ENCODE measurements at regions not wholly inside any gene's neighbourhood (a gene's known extent, or its start where the extent isn't known, plus 50 kb on each side); places are given as distances from the start of the nearest gene placed in this dataset.

DNA sequence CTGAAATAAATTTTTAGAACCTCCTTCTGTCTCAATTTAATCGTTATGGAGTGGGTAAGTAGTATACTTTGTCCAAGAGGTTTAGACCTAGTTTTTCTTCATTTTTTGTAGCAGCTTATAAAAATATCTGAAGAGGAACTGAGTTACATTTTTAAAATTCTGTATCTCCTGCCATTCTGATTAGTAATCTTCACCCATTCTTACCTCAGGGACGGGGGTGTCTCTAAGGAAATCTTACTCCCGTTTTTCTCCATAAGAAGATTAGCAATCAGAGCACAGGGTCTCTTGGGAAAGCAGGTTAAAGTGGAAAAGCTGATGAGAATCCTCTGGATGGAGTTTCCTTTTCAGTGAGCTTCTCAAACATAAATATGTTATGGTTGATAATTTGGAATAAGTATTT is 259.3 kb upstream of the FAM83B start (continued):
- TF ChIP-seq ZNF224 (CRISPR knock-in tag; IDR thresholded peaks at IDR 0.05) (no peak), ZNF197 (CRISPR knock-in tag; IDR thresholded peaks at IDR 0.05; ENCODE audit: low read depth) (no peak)
- TF ChIP-seq, protein P1, sequence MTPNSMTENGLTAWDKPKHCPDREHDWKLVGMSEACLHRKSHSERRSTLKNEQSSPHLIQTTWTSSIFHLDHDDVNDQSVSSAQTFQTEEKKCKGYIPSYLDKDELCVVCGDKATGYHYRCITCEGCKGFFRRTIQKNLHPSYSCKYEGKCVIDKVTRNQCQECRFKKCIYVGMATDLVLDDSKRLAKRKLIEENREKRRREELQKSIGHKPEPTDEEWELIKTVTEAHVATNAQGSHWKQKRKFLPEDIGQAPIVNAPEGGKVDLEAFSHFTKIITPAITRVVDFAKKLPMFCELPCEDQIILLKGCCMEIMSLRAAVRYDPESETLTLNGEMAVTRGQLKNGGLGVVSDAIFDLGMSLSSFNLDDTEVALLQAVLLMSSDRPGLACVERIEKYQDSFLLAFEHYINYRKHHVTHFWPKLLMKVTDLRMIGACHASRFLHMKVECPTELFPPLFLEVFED (CRISPR knock-in tag; conservative IDR thresholded peaks at IDR 0.05), result no peak
- TF ChIP-seq, protein P2, sequence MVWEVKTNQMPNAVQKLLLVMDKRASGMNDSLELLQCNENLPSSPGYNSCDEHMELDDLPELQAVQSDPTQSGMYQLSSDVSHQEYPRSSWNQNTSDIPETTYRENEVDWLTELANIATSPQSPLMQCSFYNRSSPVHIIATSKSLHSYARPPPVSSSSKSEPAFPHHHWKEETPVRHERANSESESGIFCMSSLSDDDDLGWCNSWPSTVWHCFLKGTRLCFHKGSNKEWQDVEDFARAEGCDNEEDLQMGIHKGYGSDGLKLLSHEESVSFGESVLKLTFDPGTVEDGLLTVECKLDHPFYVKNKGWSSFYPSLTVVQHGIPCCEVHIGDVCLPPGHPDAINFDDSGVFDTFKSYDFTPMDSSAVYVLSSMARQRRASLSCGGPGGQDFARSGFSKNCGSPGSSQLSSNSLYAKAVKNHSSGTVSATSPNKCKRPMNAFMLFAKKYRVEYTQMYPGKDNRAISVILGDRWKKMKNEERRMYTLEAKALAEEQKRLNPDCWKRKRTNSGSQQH (CRISPR knock-in tag; IDR thresholded peaks at IDR 0.05), result no peak
- TF ChIP-seq, protein P3, sequence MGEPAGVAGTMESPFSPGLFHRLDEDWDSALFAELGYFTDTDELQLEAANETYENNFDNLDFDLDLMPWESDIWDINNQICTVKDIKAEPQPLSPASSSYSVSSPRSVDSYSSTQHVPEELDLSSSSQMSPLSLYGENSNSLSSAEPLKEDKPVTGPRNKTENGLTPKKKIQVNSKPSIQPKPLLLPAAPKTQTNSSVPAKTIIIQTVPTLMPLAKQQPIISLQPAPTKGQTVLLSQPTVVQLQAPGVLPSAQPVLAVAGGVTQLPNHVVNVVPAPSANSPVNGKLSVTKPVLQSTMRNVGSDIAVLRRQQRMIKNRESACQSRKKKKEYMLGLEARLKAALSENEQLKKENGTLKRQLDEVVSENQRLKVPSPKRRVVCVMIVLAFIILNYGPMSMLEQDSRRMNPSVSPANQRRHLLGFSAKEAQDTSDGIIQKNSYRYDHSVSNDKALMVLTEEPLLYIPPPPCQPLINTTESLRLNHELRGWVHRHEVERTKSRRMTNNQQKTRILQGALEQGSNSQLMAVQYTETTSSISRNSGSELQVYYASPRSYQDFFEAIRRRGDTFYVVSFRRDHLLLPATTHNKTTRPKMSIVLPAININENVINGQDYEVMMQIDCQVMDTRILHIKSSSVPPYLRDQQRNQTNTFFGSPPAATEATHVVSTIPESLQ (CRISPR knock-in tag; IDR thresholded peaks at IDR 0.05), result no peak

DNA sequence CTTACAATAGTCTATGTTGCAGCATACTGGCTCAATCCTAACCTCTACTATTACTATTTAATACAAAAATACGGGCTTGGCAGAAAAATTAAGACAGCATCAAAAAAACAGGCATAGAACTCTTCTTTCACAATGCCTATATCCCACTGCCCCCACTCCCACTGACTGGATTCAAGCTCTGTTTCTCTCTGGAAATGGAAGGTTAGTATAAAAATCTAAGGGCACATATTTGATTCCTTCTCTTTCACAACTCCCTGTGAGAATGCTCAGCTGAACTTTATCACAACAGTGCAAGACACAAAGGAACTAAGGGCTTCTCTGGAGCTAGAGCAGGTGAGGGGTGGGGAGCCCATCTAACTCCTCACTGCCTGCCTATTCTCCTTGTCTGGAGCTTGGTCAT is 258.4 kb upstream of the FAM83B start:
- no peaks in the 10 kb centered on the region for H3K79me2 ChIP-seq (ENCODE audit: control insufficient read depth, insufficient read depth, low read length)
- no peak for ATAC-seq
- no peak for FAIRE-seq
- no peaks in the 10 kb centered on the region for H3K27me3 ChIP-seq (ENCODE audit: control insufficient read depth in 2 of 2, insufficient read depth in 2 of 2, low read length in 2 of 2)
- H3K9me1 ChIP-seq (ENCODE audit: control insufficient read depth, insufficient read depth, low read length), result no peaks in the 10 kb centered on the region
- H3K9me3 ChIP-seq (replicated peaks; ENCODE audit: control insufficient read depth, insufficient read depth, low read depth, low read length), result no peaks in the 10 kb centered on the region
- ChIA-PET POLR2A (no interaction called here), CTCF (ENCODE audit: low intra/inter-chr PET ratio) (no interaction called here)
- no peaks in the 10 kb centered on the region for H4K20me1 ChIP-seq (replicated peaks; ENCODE audit: control insufficient read depth, insufficient read depth, low read length)
- intact Hi-C loops (cut with micrococcal nuclease), result no loop called here
- no peaks in the 10 kb centered on the region for H3K36me3 ChIP-seq (ENCODE audit: control insufficient read depth, insufficient read depth, low read length)
- no peak overlapping the region for H3K9ac ChIP-seq (ENCODE audit: insufficient read depth in 1 of 2, low read depth in 2 of 2, low read length in 2 of 2)
- H3K27ac ChIP-seq (ENCODE audit: extremely low read depth, low read depth, low read length), result no peak overlapping the region
- H3K4me2 ChIP-seq (ENCODE audit: insufficient read depth, low read length), result no peak overlapping the region
- WGBS (ENCODE audit: insufficient coverage, low coverage, missing lambda C conversion rate), result 0% methylated on average over 1 of the region's 1 CpG
- BruUV-seq (replicated peaks), result no TSS peak
- DNase-seq (ENCODE audit: extremely low read depth in 1 of 4, low spot score in 3 of 4), result no peak
- no peak overlapping the region for H2AFZ ChIP-seq (ENCODE audit: low read depth, low read length)
- in situ Hi-C loops (cut with MboI), result no loop called here
- no peaks in the 10 kb centered on the region for H3K4me1 ChIP-seq (replicated peaks in 1 of 2; ENCODE audit: control insufficient read depth in 2 of 2, insufficient read depth in 2 of 2, low read length in 2 of 2)
- H3K4me3 ChIP-seq, result no peak overlapping the region
